Karpas-422 (cell line): ENCODE measurements at regions not wholly inside any gene's neighbourhood (a gene's known extent, or its start where the extent isn't known, plus 50 kb on each side); places are given as distances from the start of the nearest gene placed in this dataset.

Experiments
- DNase-seq: peaks from one replicate; pipeline ENCODE4 v3.0.0-alpha.2; 2015
- H2AFZ ChIP-seq: fragments of 200-600 bp; sonication (generic); 2 replicates; pipeline ENCODE4 v1.6.1; 2014; ENCODE audit warnings: antibody characterized with exemption, low read length, mixed read lengths
- H3K27ac ChIP-seq: fragments of 200-600 bp; sonication (generic); 2 replicates; pipeline ENCODE4 v1.5.1; 2014; ENCODE audit warnings: mild to moderate bottlenecking, low read length, moderate library complexity
- H3K27me3 ChIP-seq: fragments of 200-600 bp; sonication (generic); 2 replicates; pipeline ENCODE4 v1.6.1; 2014; ENCODE audit warnings: low read length, mixed read lengths
- H3K36me3 ChIP-seq: fragments of 200-600 bp; sonication (generic); 2 replicates; pipeline ENCODE4 v1.6.1; 2014; ENCODE audit warnings: low read length, mixed read lengths; ENCODE audit not compliant: insufficient read depth
- H3K4me1 ChIP-seq: fragments of 200-600 bp; sonication (generic); 2 replicates; pipeline ENCODE4 v1.6.1; 2014; ENCODE audit warnings: mild to moderate bottlenecking, low read length, mixed read lengths
- H3K4me2 ChIP-seq: fragments of 200-600 bp; sonication (generic); 2 replicates; pipeline ENCODE4 v1.6.1; 2014; ENCODE audit warnings: low read length, low read depth, mild to moderate bottlenecking; ENCODE audit not compliant: poor library complexity, severe bottlenecking
- H3K4me3 ChIP-seq: fragments of 200-600 bp; sonication (generic); 2 replicates; pipeline ENCODE4 v1.5.1; 2014; ENCODE audit warnings: mild to moderate bottlenecking, antibody characterized with exemption, low read length, mixed read lengths
- H3K79me2 ChIP-seq: fragments of 200-600 bp; sonication (generic); 2 replicates; pipeline ENCODE4 v1.6.1; 2014; ENCODE audit warnings: mild to moderate bottlenecking, low read length, mixed read lengths
- H3K9ac ChIP-seq: fragments of 200-600 bp; sonication (generic); 2 replicates; pipeline ENCODE4 v1.6.0; 2014; ENCODE audit warnings: low read length
- H3K9me2 ChIP-seq: fragments of 200-600 bp; sonication (generic), shearing (Covaris generic); replicated peaks from 2 replicates; pipeline ENCODE4 v1.6.0; 2014; ENCODE audit warnings: mild to moderate bottlenecking, low read length, moderate library complexity; ENCODE audit not compliant: insufficient read depth
- H3K9me3 ChIP-seq: fragments of 300-700, 200-600 bp; sonication (generic); 2 replicates; pipeline ENCODE4 v1.6.1; 2014; ENCODE audit warnings: low read length, mixed read lengths
- H4K20me1 ChIP-seq: fragments of 200-600 bp; sonication (generic); 2 replicates; pipeline ENCODE4 v1.6.1; 2014; ENCODE audit warnings: mild to moderate bottlenecking, antibody characterized with exemption, low read length, low read depth; ENCODE audit not compliant: insufficient read depth

GRCh38 chr20:7687065-7687464 lies 253.2 kb downstream of the HAO1 start:
- no peaks in the 10 kb centered on the region for H4K20me1 ChIP-seq
- no peak overlapping the region for H3K4me3 ChIP-seq
- H3K36me3 ChIP-seq: no peaks in the 10 kb centered on the region
- H3K4me1 ChIP-seq: no peaks in the 10 kb centered on the region
- H3K9me3 ChIP-seq: peaks cover 5% of the 10 kb centered on the region; the same call in 1 of the 2 replicates
- H3K9ac ChIP-seq: no peak overlapping the region
- no peak for DNase-seq
- H3K4me2 ChIP-seq: no peak overlapping the region
- H3K27ac ChIP-seq: no peak overlapping the region
- H3K79me2 ChIP-seq: no peaks in the 10 kb centered on the region
- H3K27me3 ChIP-seq: no peaks in the 10 kb centered on the region
- no peak overlapping the region for H2AFZ ChIP-seq
- no peaks in the 10 kb centered on the region; the same call in 1 of the 2 replicates for H3K9me2 ChIP-seq

DNA sequence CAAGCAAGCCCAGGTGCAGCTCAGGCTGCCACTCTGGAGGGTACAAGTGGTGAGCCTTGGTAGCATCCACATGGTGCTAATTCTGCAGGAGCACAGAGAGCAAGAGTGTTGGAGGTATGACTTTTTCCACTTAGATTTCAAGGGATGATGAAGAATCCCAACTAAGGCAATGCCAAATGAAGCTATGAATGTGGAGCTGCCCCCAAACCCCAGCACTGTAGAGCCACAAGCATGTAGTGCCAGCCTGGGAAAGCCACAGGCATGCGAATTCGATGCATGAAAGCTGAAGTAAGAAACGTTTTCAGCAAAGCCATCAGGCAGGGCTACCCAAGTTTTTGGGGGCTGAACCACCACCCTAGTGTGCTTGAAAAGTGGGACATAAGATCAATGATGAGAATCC lies 251.1 kb downstream of the HAO1 start:
- Histone ChIP-seq H3K9ac (no peak overlapping the region), H3K4me2 (no peak overlapping the region)

GRCh38 chr20:7691647-7692269 lies 248.5 kb downstream of the HAO1 start:
- no peak overlapping the region for H3K4me3 ChIP-seq
- no peaks in the 10 kb centered on the region for H4K20me1 ChIP-seq
- no peak overlapping the region for H3K9ac ChIP-seq
- no peaks in the 10 kb centered on the region for H3K79me2 ChIP-seq
- peaks cover 9% of the 10 kb centered on the region for H3K9me3 ChIP-seq
- no peak overlapping the region for H2AFZ ChIP-seq
- H3K27me3 ChIP-seq: no peaks in the 10 kb centered on the region
- no peaks in the 10 kb centered on the region for H3K4me1 ChIP-seq
- H3K27ac ChIP-seq: no peak overlapping the region
- H3K36me3 ChIP-seq: no peaks in the 10 kb centered on the region
- no peaks in the 10 kb centered on the region for H3K9me2 ChIP-seq
- no peak overlapping the region for H3K4me2 ChIP-seq
- no peak for DNase-seq

More for the DNA sequence above, 251.1 kb downstream of the HAO1 start:
- no peaks in the 10 kb centered on the region for H3K79me2 ChIP-seq
- no peaks in the 10 kb centered on the region for H3K36me3 ChIP-seq
- no peak overlapping the region for H3K4me3 ChIP-seq
- no peaks in the 10 kb centered on the region for H3K4me1 ChIP-seq
- H3K9me2 ChIP-seq: no peaks in the 10 kb centered on the region; the same call in 1 of the 2 replicates
- peaks cover 5% of the 10 kb centered on the region for H3K9me3 ChIP-seq
- no peaks in the 10 kb centered on the region for H4K20me1 ChIP-seq
- H2AFZ ChIP-seq: no peak overlapping the region
- H3K27ac ChIP-seq: no peak overlapping the region
- no peaks in the 10 kb centered on the region for H3K27me3 ChIP-seq
- no peak for DNase-seq

GRCh38 chr20:7692478-7692877 lies 247.8 kb downstream of the HAO1 start:
- H2AFZ ChIP-seq: no peak overlapping the region
- no peak overlapping the region for H3K4me3 ChIP-seq
- no peak overlapping the region for H3K27ac ChIP-seq
- no peak overlapping the region for H3K9ac ChIP-seq
- H3K9me2 ChIP-seq: no peaks in the 10 kb centered on the region
- no peaks in the 10 kb centered on the region for H3K27me3 ChIP-seq
- no peaks in the 10 kb centered on the region for H4K20me1 ChIP-seq
- H3K4me2 ChIP-seq: no peak overlapping the region
- DNase-seq: no peak
- H3K79me2 ChIP-seq: no peaks in the 10 kb centered on the region
- no peaks in the 10 kb centered on the region for H3K36me3 ChIP-seq
- H3K4me1 ChIP-seq: no peaks in the 10 kb centered on the region
- peaks cover 9% of the 10 kb centered on the region for H3K9me3 ChIP-seq

DNA sequence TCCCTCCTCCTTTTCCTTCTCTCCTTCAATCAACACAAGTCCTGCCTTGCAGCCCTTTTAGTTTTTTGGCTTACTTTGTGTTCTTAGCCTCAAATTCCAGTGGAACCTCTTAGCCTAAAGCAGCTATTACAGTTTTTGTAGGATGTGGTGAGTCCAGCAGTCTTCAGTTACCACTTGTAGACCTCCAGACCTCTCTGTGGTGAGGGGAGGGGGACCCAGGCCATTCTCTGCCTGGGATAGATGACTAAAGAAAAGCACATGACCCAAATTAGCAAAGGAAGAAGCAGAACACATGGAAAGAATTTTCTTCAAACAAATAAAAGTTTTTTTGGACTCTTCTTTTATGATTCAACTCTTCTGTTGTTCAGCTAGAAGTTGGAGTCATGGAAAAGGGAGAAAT lies 246.5 kb downstream of the HAO1 start:
- H3K27ac ChIP-seq: no peak overlapping the region

DNA sequence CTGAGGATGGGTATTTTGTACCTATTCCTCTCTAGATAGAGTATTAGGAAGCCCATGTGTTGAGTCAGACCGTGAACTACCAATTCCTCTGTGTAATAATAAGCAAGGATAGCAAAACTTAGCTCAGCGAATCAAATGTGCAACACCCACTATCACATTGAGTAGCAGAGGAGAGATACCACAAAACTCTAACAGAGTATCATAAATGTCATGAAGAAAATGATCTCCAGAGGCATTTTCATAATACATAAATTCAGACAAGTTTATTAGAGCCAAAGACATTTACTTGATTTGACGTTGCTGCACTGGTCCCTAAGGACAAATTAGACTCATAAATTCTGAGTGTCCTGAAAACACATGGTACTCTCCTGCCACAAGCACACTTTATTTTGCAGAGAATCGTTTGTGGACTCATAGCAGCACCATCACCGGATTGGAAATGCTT lies 245.2 kb downstream of the HAO1 start:
- no peak overlapping the region for H2AFZ ChIP-seq
- no peaks in the 10 kb centered on the region for H3K4me1 ChIP-seq
- H3K36me3 ChIP-seq: no peaks in the 10 kb centered on the region
- H3K4me3 ChIP-seq: no peak overlapping the region
- H3K79me2 ChIP-seq: no peaks in the 10 kb centered on the region
- H4K20me1 ChIP-seq: no peaks in the 10 kb centered on the region
- no peaks in the 10 kb centered on the region for H3K27me3 ChIP-seq
- no peak overlapping the region for H3K9ac ChIP-seq
- no peak for DNase-seq
- no peaks in the 10 kb centered on the region for H3K9me2 ChIP-seq
- H3K4me2 ChIP-seq: no peak overlapping the region
- peaks cover 4% of the 10 kb centered on the region for H3K9me3 ChIP-seq
- no peak overlapping the region for H3K27ac ChIP-seq

More for the DNA sequence above, 246.5 kb downstream of the HAO1 start:
- H3K9ac ChIP-seq: no peak overlapping the region
- no peaks in the 10 kb centered on the region for H4K20me1 ChIP-seq
- no peak overlapping the region for H3K4me2 ChIP-seq
- H3K4me1 ChIP-seq: no peaks in the 10 kb centered on the region
- H3K9me3 ChIP-seq: peaks cover 5% of the 10 kb centered on the region
- no peak overlapping the region for H3K4me3 ChIP-seq
- H3K27me3 ChIP-seq: no peaks in the 10 kb centered on the region
- no peak overlapping the region for H2AFZ ChIP-seq
- H3K79me2 ChIP-seq: no peaks in the 10 kb centered on the region
- DNase-seq: no peak
- H3K9me2 ChIP-seq: no peaks in the 10 kb centered on the region
- no peaks in the 10 kb centered on the region for H3K36me3 ChIP-seq

- DNase-seq: no peak
- no peak overlapping the region for H3K4me2 ChIP-seq
- no peaks in the 10 kb centered on the region for H3K4me1 ChIP-seq
- no peak overlapping the region for H3K4me3 ChIP-seq
- no peak overlapping the region for H3K9ac ChIP-seq
- H3K79me2 ChIP-seq: no peaks in the 10 kb centered on the region
- no peaks in the 10 kb centered on the region for H3K27me3 ChIP-seq
- H3K36me3 ChIP-seq: no peaks in the 10 kb centered on the region
- no peaks in the 10 kb centered on the region for H3K9me2 ChIP-seq
- H3K27ac ChIP-seq: no peak overlapping the region
- H3K9me3 ChIP-seq: peaks cover 6% of the 10 kb centered on the region
- H4K20me1 ChIP-seq: no peaks in the 10 kb centered on the region
- H2AFZ ChIP-seq: no peak overlapping the region
Measured at GRCh38 chr20:7695635-7696034, 244.6 kb downstream of the HAO1 start.

GRCh38 chr20:7696311-7696710 lies 243.9 kb downstream of the HAO1 start:
- Histone ChIP-seq H3K4me3 (no peak overlapping the region), H3K36me3 (no peaks in the 10 kb centered on the region), H2AFZ (no peak overlapping the region), H3K79me2 (no peaks in the 10 kb centered on the region), H3K9me3 (peaks cover 7% of the 10 kb centered on the region), H3K4me1 (no peaks in the 10 kb centered on the region), H4K20me1 (no peaks in the 10 kb centered on the region), H3K9me2 (no peaks in the 10 kb centered on the region), H3K27ac (no peak overlapping the region), H3K4me2 (no peak overlapping the region), H3K27me3 (no peaks in the 10 kb centered on the region), H3K9ac (no peak overlapping the region)
- DNase-seq: no peak
